ENCODE measurements at regions not wholly inside any gene's neighbourhood (a gene's known extent, or its start where the extent isn't known, plus 50 kb on each side); places are given as distances from the start of the nearest gene placed in this dataset.

DNA sequence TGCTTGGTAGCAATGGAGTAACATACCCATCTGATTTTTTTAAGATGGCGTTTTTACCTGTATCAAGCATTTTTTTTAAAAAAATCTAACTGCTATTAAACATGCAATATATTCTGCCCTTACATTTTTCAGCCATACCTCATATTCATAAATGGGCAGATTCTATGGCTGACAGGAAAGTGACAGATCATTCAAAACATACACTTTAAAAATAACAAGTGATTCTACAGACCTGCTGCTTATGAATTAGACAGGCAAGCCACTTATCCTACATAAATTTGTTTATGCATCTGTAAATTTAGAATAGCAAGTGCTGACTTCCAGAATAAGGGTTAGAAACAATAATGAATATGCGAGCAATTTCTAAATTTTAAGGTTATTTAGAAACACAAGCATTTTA, 82.7 kb downstream of the TBXT start:
- TF ChIP-seq, protein P1, sequence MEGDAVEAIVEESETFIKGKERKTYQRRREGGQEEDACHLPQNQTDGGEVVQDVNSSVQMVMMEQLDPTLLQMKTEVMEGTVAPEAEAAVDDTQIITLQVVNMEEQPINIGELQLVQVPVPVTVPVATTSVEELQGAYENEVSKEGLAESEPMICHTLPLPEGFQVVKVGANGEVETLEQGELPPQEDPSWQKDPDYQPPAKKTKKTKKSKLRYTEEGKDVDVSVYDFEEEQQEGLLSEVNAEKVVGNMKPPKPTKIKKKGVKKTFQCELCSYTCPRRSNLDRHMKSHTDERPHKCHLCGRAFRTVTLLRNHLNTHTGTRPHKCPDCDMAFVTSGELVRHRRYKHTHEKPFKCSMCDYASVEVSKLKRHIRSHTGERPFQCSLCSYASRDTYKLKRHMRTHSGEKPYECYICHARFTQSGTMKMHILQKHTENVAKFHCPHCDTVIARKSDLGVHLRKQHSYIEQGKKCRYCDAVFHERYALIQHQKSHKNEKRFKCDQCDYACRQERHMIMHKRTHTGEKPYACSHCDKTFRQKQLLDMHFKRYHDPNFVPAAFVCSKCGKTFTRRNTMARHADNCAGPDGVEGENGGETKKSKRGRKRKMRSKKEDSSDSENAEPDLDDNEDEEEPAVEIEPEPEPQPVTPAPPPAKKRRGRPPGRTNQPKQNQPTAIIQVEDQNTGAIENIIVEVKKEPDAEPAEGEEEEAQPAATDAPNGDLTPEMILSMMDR (IDR thresholded peaks at IDR 0.05), result no peak
- TF ChIP-seq POLR2A (IDR thresholded peaks at IDR 0.05) (no peak), POLR2AphosphoS5 (IDR thresholded peaks at IDR 0.05) (no peak), EP300 (IDR thresholded peaks at IDR 0.05) (no peak)
